T-helper 17 cell (primary cell): ENCODE measurements at regions not wholly inside any gene's neighbourhood (a gene's known extent, or its start where the extent isn't known, plus 50 kb on each side); places are given as distances from the start of the nearest gene placed in this dataset.

Experiments used
- ATAC-seq: fragments of 150-1000 bp; cut with Tn5 transposase; 2 replicates; pipeline ENCODE4 v1.10.0; 2021; ENCODE audit warnings: mild to moderate bottlenecking, moderate library complexity
- DNase-seq, 3 donors: peaks; one replicate each; pipeline versions ENCODE4 v3.0.0 to v3.0.0-alpha.2; 2020 to 2021
- H3K9me3 ChIP-seq: one replicate; pipeline ENCODE4 v1.7.0; 2013; ENCODE audit warnings: low read length, mild to moderate bottlenecking; ENCODE audit not compliant: control insufficient read depth, poor library complexity, severe bottlenecking
- H3K27ac Mint-ChIP-seq: one replicate; pipeline ENCODE4 v1.8.0; 2022; ENCODE audit warnings: mild to moderate bottlenecking, moderate library complexity, mixed read lengths
- H3K27me3 Mint-ChIP-seq: one replicate; pipeline ENCODE4 v1.8.0; 2022; ENCODE audit warnings: mixed read lengths
- H3K36me3 Mint-ChIP-seq: one replicate; pipeline ENCODE4 v1.8.0; 2022; ENCODE audit warnings: low read depth, mixed read lengths
- H3K4me1 Mint-ChIP-seq: one replicate; pipeline ENCODE4 v1.8.0; 2022; ENCODE audit warnings: mild to moderate bottlenecking, mixed read lengths
- H3K4me3 Mint-ChIP-seq: one replicate; pipeline ENCODE4 v1.8.0; 2022; ENCODE audit warnings: mild to moderate bottlenecking, moderate library complexity, mixed read lengths

DNA sequence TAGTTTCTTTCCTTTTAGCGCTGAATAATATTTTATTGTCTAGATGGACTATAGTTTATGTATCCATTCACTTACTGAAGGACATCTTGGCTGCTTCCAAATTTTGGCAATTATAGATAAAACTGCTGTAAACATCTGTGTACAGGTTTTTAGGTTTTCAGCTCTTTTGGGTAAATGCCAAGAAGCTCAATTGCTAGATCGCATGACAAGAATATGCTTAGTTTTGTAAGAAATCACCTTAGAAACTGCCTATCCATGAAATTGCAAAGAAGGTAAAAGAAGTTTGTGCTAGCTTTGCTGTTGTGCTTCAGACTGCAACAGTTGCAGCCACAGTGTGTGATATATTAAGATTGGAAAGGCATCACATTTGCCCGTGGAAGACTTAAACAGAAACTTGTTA is 103.2 kb upstream of the TNS3 start:
- Mint-ChIP-seq H3K27ac (no peak overlapping the region), H3K4me1 (no peaks in the 10 kb centered on the region), H3K36me3 (no peaks in the 10 kb centered on the region), H3K4me3 (no peak overlapping the region), H3K27me3 (no peaks in the 10 kb centered on the region)
- ATAC-seq = no peak
- no peaks in the 10 kb centered on the region for H3K9me3 ChIP-seq
- no peak for DNase-seq

DNA sequence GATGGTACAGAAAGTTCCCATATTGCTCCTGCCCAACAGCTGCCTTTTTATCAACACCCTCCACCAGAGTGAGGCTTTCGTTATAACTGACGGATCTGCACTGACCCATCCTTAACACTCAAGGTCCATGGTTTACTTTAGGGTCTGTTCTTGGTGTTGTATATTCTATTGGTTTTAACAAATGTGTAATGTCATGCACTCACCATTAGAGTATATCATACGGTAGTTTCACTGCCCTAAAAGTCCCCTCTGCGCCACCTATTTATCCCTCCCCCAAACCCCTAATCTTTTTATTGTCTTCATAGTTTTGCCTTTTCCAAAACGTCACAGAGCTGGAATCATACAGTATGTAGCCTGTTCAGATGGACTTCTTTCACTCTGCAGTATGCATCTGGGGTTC is 102.8 kb upstream of the TNS3 start:
- no peak overlapping the region for H3K4me3 Mint-ChIP-seq
- H3K9me3 ChIP-seq = no peaks in the 10 kb centered on the region
- no peaks in the 10 kb centered on the region for H3K36me3 Mint-ChIP-seq
- ATAC-seq (no peak), DNase-seq (no peak)
- H3K4me1 Mint-ChIP-seq = peaks cover 2% of the 10 kb centered on the region
- no peak overlapping the region for H3K27ac Mint-ChIP-seq
- no peaks in the 10 kb centered on the region for H3K27me3 Mint-ChIP-seq

DNA sequence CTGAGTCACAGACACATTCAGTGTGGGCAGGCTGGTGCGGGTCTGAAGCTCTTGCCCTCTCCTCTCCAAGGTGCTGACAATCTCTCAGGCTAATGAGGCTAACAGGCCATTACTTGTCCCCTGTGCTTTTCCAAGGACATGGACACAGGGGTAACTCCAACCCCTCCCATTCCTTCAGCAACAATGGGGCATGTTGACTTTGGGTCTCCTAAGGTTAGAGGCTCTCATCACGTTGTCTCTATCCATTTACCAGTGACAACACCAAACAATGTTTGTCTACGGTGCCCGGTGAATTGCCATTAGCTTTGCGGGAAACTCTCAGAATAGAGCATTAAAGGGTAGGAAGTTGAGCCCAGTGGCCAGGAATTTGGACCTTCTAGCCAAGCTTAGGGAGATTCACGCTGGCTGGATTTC is 101.6 kb upstream of the TNS3 start:
- no peaks in the 10 kb centered on the region for H3K9me3 ChIP-seq
- no peaks in the 10 kb centered on the region for H3K27me3 Mint-ChIP-seq
- no peak overlapping the region for H3K27ac Mint-ChIP-seq
- H3K36me3 Mint-ChIP-seq = no peaks in the 10 kb centered on the region
- no peak overlapping the region for H3K4me3 Mint-ChIP-seq
- peaks cover 2% of the 10 kb centered on the region for H3K4me1 Mint-ChIP-seq
- DNase-seq = no peak
- no peak for ATAC-seq

DNA sequence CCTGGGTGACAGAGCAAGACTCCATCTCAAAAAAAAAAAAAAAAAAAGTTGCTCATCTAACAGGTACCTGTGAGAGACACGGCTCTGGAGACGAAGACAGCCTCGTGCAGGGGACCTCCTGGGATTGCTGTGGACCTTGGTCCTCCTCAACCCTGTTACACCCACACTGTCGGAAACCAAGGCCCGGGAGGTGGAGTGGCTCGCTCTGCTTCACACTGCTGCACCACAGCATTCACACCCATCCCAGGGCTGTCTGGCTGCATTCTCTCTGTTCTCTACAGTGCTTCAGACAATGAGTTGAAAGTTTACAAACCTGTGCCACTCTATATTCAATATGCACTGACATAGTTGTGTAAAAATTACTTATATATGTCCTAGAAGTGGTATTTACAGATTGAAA is 101.0 kb upstream of the TNS3 start:
- H3K27me3 Mint-ChIP-seq = no peaks in the 10 kb centered on the region
- H3K9me3 ChIP-seq = no peaks in the 10 kb centered on the region
- no peak overlapping the region for H3K4me3 Mint-ChIP-seq
- H3K27ac Mint-ChIP-seq = no peak overlapping the region
- no peaks in the 10 kb centered on the region for H3K36me3 Mint-ChIP-seq
- DNase-seq (no peak), ATAC-seq (no peak)
- peaks cover 2% of the 10 kb centered on the region for H3K4me1 Mint-ChIP-seq

DNA sequence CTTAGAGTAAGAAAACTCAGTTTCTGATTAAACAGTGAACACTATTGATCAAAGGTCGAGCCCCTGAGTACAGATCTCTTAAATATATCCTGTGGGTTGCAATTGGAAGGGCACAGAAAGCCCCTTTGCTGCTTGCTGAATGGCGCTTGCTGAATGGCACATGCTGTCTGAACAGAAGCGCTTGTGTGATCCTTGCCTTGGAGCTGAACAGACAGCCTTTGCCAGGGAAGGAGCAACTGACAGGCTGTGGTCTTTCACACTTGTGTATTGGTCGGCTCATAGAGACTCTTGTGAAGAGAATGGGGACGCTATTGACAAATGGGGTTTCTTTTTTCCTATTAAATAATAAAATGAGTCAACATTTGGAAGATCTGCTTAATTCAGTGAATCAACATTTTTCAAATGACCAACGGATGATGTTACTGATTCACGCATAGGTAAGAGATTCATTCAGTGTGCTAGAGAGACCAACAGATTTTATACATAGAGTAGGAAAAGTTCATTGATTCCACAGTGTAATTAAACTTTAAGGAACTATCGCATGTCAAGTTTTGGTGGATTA is 99.4 kb upstream of the TNS3 start:
- Mint-ChIP-seq H3K27ac (no peak overlapping the region), H3K36me3 (no peaks in the 10 kb centered on the region), H3K4me1 (peaks cover 2% of the 10 kb centered on the region), H3K4me3 (no peak overlapping the region), H3K27me3 (no peaks in the 10 kb centered on the region)
- DNase-seq (no peak), ATAC-seq (no peak)
- H3K9me3 ChIP-seq = no peaks in the 10 kb centered on the region

DNA sequence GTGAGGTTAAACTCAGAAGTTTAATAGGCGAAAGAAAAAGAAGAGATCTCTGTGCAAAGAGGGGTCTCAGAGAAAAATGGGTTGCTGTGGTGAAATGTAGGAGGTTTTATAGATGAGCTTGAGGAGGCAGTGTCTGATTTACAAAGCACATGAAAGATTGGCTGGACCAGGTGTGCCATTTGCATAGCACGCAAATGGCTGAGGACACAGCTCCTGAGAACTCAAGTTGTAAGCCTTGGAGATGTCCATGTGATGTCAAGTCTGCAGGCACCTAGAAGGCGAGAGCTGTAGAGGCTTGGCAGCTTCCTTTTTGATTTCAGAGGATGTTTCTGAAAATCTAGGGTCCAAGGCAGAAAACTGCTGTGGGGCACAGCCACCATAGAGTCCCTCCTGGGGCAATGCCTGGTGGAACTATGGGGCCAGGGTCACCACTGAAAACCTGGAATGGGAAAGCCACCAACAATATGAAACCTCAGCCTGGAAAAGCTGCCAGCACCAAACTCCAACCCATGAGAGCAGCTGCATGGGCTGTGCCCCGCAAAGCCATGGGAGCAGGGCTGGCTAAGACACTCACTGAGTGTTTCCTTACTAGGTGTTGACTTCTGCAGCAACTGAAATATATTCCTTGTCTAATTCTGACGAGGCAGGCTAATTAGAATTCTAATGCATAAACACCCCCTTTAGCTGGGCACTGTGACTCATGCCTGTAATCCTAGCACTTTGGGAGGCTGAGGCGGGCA is 96.9 kb upstream of the TNS3 start:
- Mint-ChIP-seq H3K27ac (no peak overlapping the region), H3K27me3 (no peaks in the 10 kb centered on the region), H3K4me3 (no peak overlapping the region), H3K36me3 (no peaks in the 10 kb centered on the region), H3K4me1 (peaks cover 2% of the 10 kb centered on the region)
- no peaks in the 10 kb centered on the region for H3K9me3 ChIP-seq
- no peak for ATAC-seq
- DNase-seq = no peak

DNA sequence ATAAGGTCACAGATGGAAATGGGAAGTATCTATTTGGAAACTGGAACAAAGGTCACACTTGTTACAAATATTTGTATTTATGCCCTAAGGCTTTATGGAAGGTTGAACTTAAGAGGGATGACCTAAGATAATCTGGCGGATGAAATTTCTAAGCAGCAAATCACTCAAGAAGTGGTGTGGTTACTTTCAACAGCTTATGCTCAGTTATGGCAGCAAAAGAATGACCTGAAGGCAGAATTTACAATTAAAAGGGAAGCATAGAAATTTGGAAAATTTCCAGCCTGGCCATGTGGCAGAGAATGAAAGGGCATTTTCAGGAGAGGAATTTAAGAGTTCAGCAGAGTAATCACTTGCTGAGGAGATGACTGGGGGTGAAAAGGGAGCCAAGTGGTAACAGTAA is 95.8 kb upstream of the TNS3 start:
- DNase-seq (no peak), ATAC-seq (no peak)
- no peaks in the 10 kb centered on the region for H3K27me3 Mint-ChIP-seq
- H3K9me3 ChIP-seq = no peaks in the 10 kb centered on the region
- no peaks in the 10 kb centered on the region for H3K36me3 Mint-ChIP-seq
- H3K27ac Mint-ChIP-seq = no peak overlapping the region
- H3K4me3 Mint-ChIP-seq = no peak overlapping the region
- peaks cover 2% of the 10 kb centered on the region for H3K4me1 Mint-ChIP-seq

DNA sequence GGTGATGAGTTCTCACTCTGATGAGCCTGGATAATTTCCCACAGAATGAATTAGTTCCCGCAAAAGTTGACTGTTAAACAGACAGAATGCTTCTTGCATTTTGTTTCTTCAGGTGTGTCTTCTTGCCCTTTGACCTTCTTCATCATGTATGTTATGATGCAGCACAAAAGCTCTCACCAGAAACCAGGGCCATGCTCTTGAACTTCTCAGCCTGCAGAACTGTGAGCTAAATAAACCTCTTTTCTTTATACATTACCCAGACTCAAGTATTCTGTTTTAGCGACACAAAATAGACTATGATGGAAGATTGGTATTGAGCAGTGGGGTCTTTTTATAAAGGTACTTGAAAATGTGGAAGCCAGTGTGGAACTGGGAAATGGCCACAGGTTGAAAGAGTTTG is 95.2 kb upstream of the TNS3 start:
- H3K36me3 Mint-ChIP-seq = no peaks in the 10 kb centered on the region
- no peak overlapping the region for H3K27ac Mint-ChIP-seq
- no peaks in the 10 kb centered on the region for H3K9me3 ChIP-seq
- no peak overlapping the region for H3K4me3 Mint-ChIP-seq
- no peak for DNase-seq
- H3K4me1 Mint-ChIP-seq = peaks cover 2% of the 10 kb centered on the region
- ATAC-seq = no peak
- peaks cover 5% of the 10 kb centered on the region for H3K27me3 Mint-ChIP-seq

DNA sequence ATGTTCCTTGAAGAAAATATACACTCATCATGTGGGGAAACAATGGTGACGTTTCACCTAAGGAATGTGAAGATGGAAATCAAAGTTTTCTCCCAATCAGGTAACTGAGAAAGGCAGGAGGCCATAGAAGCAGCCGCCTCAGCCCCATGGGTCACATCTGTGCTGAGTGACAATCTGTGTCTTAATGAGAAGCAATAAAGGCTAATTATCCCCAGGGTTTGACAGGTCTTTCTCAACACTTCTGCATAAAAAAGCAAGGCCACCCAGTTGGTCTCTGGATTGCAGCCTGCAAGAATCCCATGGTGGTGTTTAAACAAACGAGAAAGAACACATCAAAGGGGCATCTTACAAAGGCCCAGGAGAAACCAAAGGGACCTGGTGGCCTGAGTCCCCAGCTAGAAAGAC is 91.1 kb upstream of the TNS3 start:
- no peaks in the 10 kb centered on the region for H3K9me3 ChIP-seq
- no peaks in the 10 kb centered on the region for H3K36me3 Mint-ChIP-seq
- no peak for ATAC-seq
- H3K4me1 Mint-ChIP-seq = no peaks in the 10 kb centered on the region
- H3K4me3 Mint-ChIP-seq = no peak overlapping the region
- DNase-seq = no peak
- peaks cover 5% of the 10 kb centered on the region for H3K27me3 Mint-ChIP-seq
- H3K27ac Mint-ChIP-seq = no peak overlapping the region

DNA sequence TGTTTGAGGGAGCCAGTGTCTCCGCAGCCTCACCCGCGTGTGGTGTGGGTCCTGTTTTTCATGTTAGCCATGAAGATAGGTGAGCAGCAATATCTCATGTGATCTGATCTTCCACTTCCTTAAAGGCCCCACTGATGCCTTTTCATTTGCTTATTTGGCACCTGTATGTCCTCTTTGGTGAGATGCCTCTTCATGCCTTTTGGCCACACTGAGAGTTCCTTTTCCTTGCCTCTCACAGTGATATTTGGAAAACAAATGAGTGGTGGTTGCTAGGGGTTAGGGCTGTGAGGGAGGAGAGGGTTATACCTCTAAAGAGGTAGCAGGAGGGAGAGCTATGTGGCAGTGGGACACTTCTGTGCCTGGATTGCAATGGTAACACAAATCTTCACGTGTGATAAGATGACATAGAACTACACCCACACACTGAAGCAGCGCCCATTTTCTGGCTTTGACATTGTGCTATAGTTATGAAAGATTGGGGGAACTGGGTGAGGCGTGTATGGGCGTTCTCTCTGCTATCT is 90.4 kb upstream of the TNS3 start:
- H3K4me3 Mint-ChIP-seq = no peak overlapping the region
- DNase-seq (no peak), ATAC-seq (no peak)
- no peaks in the 10 kb centered on the region for H3K9me3 ChIP-seq
- no peak overlapping the region for H3K27ac Mint-ChIP-seq
- no peaks in the 10 kb centered on the region for H3K4me1 Mint-ChIP-seq
- H3K36me3 Mint-ChIP-seq = no peaks in the 10 kb centered on the region
- peaks cover 5% of the 10 kb centered on the region for H3K27me3 Mint-ChIP-seq

DNA sequence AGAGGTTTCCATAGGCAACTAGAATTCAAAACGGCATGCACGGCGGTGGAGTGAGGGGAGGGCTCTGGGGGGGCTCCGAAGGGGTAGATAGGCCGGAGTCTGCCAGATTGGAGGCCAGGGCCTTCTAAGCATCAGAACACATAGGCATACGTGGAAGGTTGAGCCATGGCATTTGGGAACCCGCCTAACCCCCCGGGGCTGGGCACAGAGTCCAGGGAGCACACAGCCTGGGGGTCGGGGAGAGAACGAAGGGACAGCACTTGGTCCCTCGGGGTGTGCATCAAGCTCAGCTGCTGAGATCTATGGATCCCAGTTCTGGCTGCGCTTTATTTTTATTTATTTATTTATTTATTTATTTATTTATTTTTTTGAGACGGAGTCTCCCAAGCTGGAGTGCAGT is 89.4 kb upstream of the TNS3 start:
- ATAC-seq = no peak
- peaks cover 5% of the 10 kb centered on the region for H3K27me3 Mint-ChIP-seq
- no peaks in the 10 kb centered on the region for H3K9me3 ChIP-seq
- no peak for DNase-seq
- H3K4me1 Mint-ChIP-seq = no peaks in the 10 kb centered on the region
- H3K4me3 Mint-ChIP-seq = no peak overlapping the region
- H3K36me3 Mint-ChIP-seq = no peaks in the 10 kb centered on the region
- H3K27ac Mint-ChIP-seq = no peak overlapping the region

DNA sequence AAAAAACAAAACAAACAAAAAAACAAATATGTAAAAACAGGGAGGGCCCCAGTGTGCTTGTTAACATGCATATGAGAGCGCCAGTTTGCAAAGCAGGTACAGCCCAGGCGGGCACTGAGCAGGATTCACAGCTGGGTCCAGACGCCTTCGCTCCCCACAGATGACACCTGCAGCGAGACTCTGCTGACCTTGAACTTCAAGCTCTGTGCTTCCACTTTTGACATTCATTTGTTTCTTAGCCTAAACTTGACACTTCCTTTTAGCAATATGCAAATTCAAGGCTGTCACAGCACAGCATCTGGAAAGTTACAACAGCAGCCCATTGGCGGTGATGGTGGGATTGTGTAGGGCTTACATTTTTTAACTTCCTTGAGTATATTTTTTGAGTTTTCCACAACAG is 88.8 kb upstream of the TNS3 start:
- ATAC-seq (peak; percentile 66), DNase-seq (no peak)
- no peaks in the 10 kb centered on the region for H3K36me3 Mint-ChIP-seq
- H3K4me1 Mint-ChIP-seq = no peaks in the 10 kb centered on the region
- peaks cover 5% of the 10 kb centered on the region for H3K27me3 Mint-ChIP-seq
- no peak overlapping the region for H3K4me3 Mint-ChIP-seq
- no peaks in the 10 kb centered on the region for H3K9me3 ChIP-seq
- no peak overlapping the region for H3K27ac Mint-ChIP-seq

DNA sequence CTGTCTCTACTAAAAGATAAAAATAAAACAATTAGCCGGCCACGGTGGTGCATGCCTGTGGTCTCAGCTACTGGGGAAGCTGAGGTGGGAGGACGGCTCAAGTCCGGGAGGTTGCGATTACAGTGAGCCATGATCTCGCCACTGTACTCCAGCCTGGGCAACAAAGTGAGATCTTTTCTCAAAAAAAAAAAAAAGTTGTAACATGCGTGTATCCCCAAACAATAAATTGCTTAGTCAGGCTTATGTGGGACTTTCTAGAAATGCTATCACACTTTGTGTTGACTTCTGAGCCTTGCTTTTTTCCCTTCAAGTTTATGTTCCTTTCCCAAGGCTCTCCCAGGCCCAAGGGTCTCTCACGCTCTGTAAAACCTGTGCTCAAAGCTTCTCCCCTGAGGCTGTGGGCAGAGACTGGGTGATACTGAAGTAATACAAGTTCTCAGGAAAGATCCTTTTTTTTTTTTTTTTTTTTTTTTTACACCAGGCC is 88.0 kb upstream of the TNS3 start:
- no peaks in the 10 kb centered on the region for H3K4me1 Mint-ChIP-seq
- H3K36me3 Mint-ChIP-seq = no peaks in the 10 kb centered on the region
- H3K27ac Mint-ChIP-seq = no peak overlapping the region
- ATAC-seq = no peak
- no peaks in the 10 kb centered on the region for H3K9me3 ChIP-seq
- no peak for DNase-seq
- no peak overlapping the region for H3K4me3 Mint-ChIP-seq
- H3K27me3 Mint-ChIP-seq = peaks cover 5% of the 10 kb centered on the region
